ENCODE measurements at regions not wholly inside any gene's neighbourhood (a gene's known extent, or its start where the extent isn't known, plus 50 kb on each side); places are given as distances from the start of the nearest gene placed in this dataset.
"Not testable (repeated sequence)": the region's sequence is repeated elsewhere in the genome, so short reads cannot be mapped to it uniquely, and the experiment has no call there.

- no peak for DNase-seq (ENCODE audit: low spot score)
- intact Hi-C loops (cut with DNase I) = no loop called here
These were observed 500.5 kb upstream of the RAB6C start for GRCh38 chr2:129478902-129479517.

DNA sequence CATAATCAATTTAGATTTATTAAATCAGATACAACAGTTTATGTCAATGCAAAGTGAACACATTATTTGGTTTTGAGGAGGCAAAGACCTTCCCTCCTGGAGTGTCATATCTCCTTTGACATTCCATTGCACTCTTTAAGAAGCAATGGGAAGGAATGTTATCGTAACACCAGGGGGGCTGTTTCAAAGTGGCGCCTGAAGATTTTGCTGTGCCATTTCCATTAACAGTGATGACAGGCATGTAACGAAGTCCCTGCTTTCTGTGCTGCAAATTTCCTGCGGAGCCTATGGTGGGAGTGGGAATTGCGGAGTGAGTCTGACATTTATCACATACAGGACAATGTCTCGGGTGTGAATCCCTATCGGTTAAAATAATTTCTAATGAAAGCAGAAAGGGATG lies 499.6 kb upstream of the RAB6C start:
- intact Hi-C loops (cut with DNase I) = no loop called here

DNA sequence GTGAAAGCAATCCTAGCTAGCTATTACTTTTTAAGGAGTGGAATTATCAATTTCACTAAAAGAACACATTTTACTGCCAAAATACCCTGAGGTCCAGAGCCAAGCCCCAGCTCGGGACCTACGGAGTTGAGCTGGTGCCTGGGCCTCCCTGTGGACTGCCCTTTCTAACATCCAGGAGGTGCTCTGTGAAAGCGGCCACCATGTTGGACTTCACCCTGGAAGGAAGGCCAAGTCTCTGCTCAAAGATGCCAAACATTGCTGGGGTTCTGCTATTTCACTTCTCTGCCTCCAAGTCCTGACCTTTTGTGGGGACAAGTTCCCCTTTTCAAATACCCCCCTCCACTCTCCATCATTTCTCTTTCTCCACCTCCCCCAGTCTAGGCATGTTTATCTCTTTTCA lies 498.7 kb upstream of the RAB6C start:
- intact Hi-C loops (cut with DNase I) = no loop called here
- no peak for DNase-seq (ENCODE audit: low spot score)

More for the DNA sequence above, 499.6 kb upstream of the RAB6C start:
- DNase-seq (ENCODE audit: low spot score) = no peak

- no peak for DNase-seq (ENCODE audit: low spot score)
- intact Hi-C loops (cut with DNase I) = no loop called here
These were observed 497.9 kb upstream of the RAB6C start for GRCh38 chr2:129481306-129482219.

- intact Hi-C loops (cut with DNase I) = no loop called here
- DNase-seq (ENCODE audit: low spot score) = peak; percentile 37
These were observed 496.8 kb upstream of the RAB6C start for GRCh38 chr2:129482626-129483025.

- no peak for DNase-seq (ENCODE audit: low spot score)
- intact Hi-C loops (cut with DNase I) = no loop called here
These were observed 496.1 kb upstream of the RAB6C start for GRCh38 chr2:129483366-129483765.

DNA sequence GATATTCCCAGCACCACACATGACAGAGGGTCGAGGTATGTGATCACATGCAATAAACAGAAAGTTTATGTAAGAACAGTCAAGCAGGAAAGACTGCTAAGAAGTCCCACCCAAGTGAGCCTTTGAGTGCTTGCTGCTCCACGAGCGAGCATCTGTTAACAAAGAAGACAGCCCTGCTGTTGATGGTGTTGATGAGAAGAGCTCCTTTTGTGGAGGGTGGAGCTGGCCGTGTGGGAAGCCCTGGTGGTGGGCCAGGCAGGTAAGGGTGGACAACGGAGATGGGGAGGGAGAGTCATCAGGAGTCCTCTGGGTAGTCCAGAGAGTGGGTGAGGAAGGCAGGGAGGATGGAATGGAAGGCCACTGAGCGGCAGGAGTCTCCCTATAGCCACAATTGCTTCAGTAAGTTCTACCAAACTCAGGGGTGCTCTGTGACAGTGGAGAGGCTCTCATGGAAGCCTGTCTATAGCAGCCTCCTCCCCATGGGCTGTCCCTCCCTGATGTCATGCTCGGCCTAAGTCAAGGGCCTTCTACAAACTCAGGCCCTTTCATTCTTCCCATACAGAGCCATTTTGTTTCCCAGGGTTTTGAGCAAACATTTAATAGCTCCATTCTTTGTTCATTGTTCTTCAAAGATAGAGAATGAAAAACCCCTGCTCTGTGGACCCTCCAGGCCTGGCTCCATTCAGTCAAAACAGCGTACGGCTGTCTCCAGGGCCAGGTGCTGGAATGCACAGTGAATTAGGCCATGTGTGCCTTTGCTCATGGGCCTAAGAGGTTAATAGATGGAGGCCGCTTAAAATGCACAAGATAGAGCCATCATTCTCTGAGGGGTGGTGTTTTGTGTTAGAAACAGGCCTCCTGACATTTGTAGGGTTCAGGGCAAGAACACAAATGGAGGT lies 494.2 kb upstream of the RAB6C start:
- intact Hi-C loops (cut with DNase I) = no loop called here
- DNase-seq (ENCODE audit: low spot score) = peak; percentile 34

GRCh38 chr2:129488376-129488775 lies 491.1 kb upstream of the RAB6C start:
- intact Hi-C loops (cut with DNase I) = no loop called here
- no peak for DNase-seq (ENCODE audit: low spot score)

DNA sequence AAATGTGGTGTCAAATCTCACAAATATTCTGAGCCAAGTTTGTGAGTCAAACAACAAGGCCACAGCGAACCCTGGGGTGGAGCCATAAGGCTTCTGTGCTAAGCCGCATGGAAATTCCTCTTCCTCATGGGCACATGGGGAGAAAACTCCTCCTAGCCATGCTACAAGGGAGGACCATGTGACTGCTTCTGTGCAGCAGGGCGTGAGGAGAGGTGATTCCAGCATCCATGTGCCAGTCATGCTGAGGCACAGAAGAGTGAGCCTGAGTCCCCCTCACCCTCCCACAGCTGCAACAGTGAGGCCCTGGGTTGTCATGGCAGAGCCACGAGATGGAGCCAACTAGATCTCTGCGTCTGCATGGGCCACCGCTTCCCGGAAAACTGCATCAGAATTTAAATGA lies 488.8 kb upstream of the RAB6C start:
- peak; percentile 51 for DNase-seq (ENCODE audit: low spot score)
- intact Hi-C loops (cut with DNase I) = no loop called here

GRCh38 chr2:129491308-129491707 lies 488.2 kb upstream of the RAB6C start:
- DNase-seq (ENCODE audit: low spot score) = no peak
- intact Hi-C loops (cut with DNase I) = no loop called here

DNA sequence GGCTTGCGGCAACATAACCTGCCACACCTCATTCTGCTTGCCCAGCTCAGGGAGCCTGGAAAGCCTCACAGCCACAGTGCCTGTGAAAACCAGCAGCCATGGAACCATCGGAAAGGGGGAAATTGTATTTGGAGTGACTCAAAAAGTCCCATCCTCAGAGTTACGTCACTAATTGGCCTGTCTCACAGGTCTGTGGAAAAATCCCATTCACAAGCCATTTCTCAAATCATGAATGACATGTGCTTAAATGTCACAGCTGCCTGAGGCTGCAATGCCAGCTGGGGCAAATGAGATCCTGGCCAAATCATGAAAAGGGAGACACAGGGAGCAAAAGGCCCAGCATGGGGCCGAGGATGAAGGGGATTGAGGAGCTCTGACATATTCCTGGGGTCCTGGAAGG lies 486.9 kb upstream of the RAB6C start:
- intact Hi-C loops (cut with DNase I) = no loop called here

DNA sequence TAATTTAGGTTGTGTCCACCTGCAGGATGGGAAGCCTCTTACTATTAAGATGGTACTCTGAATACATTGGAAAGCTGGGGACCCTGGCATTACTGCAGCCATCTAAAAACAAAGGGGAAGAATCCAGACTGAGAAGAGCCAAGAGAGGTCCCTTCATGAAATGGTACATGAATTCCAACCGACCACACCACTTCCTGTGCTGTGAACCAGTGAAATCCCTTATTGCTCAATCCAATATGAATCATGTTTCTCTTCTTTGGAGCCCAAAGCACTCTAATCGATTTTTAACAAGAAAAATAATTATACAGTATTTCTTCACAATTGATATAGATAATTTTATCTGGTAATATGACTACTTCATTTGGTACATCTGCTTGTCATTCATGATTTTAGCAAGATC lies 479.7 kb upstream of the RAB6C start:
- intact Hi-C loops (cut with DNase I) = no loop called here
- DNase-seq (ENCODE audit: low spot score) = no peak

More for the DNA sequence above, 486.9 kb upstream of the RAB6C start:
- no peak for DNase-seq (ENCODE audit: low spot score)

DNA sequence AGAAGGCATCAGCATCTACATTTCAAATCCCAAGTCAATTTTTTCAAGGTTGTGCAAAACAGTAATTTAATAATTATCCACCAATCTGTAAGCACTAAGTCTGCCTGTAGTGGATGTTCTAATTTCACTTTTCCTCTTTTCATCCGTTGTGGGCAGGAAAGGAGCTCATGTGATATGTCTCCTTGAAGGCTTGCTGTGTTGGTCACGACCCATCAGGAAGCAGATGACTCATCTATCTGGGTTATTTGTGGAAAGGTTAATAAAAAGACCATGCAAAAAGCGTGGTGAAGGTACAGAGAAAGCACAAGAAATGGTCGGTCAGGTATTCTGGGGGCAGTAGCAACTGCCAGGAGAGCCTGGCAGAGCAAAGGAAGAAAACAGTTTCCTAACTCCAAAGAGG lies 476.7 kb upstream of the RAB6C start:
- intact Hi-C loops (cut with DNase I) = no loop called here
- DNase-seq (ENCODE audit: low spot score) = no peak

DNA sequence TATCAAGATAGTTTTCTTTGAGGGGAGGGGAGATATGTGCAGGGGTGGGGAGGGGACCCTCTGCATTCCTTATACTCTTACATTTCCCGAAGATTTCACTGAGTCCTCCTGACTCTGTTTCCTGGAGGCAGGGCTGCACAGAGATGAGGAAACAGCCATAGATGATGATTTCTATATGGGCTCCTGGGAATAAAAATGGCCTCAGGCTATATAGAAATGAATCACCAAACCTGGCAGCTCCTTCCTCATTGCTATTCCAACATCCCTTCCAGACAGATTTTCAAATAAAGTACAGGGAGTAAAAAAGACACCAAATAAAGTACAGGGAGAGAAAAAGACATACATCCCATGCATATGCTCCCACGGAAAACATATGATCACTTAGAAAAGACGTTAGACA lies 474.8 kb upstream of the RAB6C start:
- DNase-seq (ENCODE audit: low spot score) = no peak
- intact Hi-C loops (cut with DNase I) = no loop called here

GRCh38 chr2:129518937-129519336 lies 460.5 kb upstream of the RAB6C start:
- intact Hi-C loops (cut with DNase I) = no loop called here
- DNase-seq (ENCODE audit: low spot score) = no peak

GRCh38 chr2:129532158-129532557 lies 447.3 kb upstream of the RAB6C start:
- DNase-seq (ENCODE audit: low spot score); intact Hi-C loops (cut with DNase I): not testable (repeated sequence)

DNA sequence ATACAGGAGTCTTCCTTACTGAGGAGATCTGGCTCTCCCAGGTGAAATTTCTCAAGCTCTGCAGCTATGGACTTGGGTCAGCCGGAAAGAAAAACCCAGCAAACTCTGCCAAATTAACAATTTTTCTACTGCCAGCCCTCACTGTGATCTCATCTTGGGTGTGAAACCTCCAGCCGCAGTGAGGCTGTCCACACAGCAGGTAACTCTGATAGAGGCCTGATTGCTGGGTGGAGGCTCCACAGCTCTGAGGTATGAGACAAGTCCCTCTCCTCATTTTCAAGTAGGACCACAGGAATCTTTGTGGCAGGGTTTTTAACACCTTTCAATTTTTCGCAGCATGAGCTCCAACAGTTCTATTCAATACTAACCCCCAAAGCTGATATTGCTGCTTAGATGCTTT lies 430.6 kb upstream of the RAB6C start:
- intact Hi-C loops (cut with DNase I) = loop anchor here in 1 of 2 donors (10.0 kb wide), 1 partner anchor 366 kb away; no protein-coding TSS in a partner anchor
- no peak for DNase-seq (ENCODE audit: low spot score)

DNA sequence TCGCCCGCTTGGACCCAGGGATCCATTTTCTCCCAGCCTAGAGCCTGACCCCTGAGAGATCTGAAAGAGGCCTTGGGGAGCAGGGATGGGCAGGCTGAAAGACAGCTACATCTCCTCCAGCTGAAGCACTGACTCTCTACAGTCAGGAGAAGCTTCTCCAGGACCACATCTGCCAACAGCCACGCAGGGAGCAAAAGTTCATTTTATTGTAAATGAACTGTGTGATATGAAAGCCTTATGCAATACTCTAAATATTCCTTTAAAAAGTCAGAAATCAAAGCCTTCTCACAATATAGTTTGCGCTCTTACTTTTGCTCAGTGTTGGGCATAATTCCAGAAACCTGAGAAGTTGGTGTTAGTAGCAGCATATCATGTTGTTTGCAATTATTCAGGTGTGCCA lies 428.9 kb upstream of the RAB6C start:
- intact Hi-C loops (cut with DNase I) = no loop called here
- no peak for DNase-seq (ENCODE audit: low spot score)

DNA sequence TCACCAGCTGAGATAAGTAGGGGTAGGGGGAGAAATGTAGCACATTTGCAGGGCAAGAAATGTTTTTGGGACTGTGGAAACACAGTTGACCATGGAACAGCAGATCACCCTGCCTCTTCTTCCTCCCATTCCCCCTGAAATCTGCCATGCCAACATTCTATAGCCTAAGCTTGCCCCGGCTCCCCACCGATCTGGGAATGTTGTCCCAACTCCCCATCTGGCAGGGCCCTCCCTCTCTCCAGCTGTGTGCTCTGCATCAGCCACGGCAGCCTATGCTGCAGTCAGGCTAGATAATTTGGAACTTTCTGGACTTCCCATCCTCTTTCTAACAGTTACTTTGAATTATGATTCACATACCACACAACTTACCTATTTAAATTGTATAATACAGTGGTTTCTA lies 425.1 kb upstream of the RAB6C start:
- intact Hi-C loops (cut with DNase I) = no loop called here
- DNase-seq (ENCODE audit: low spot score) = no peak

DNA sequence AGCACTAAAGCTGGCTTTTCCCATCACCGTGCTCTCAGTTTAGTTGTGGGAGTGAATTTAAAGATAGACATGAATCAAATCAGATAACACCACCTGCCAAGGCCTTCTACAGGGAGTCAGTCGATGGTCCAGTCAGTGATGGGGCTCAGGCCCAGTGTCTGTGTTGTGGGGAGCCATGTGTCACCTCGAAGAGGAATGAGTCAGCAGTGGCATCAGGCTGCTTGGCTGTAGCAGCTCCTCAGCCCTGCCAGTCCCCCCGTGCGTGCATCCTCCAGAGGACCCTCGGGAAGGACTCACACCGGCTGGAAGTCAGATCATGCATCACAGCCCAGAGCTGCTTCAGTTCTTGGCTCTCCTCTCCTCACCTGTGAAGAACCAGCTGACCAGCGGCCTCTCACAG lies 420.4 kb upstream of the RAB6C start:
- DNase-seq (ENCODE audit: low spot score) = no peak
- intact Hi-C loops (cut with DNase I) = no loop called here

All from posterior vena cava (tissue), 2 donors.